ENCODE measurements at regions not wholly inside any gene's neighbourhood (a gene's known extent, or its start where the extent isn't known, plus 50 kb on each side); places are given as distances from the start of the nearest gene placed in this dataset.

GRCh38 chr16:62280506-62280905 lies 244.3 kb upstream of the CDH8 start:
- no peak for TF ChIP-seq REST (IDR thresholded peaks at IDR 0.05; ENCODE audit: borderline replicate concordance)
- no peak for TF ChIP-seq TAF1 (IDR thresholded peaks at IDR 0.05; ENCODE audit: low read depth)
- TF ChIP-seq EP300 (conservative IDR thresholded peaks at IDR 0.05; ENCODE audit: poor library complexity, severe bottlenecking), result no peak
- no peak for TF ChIP-seq EZH2 (IDR thresholded peaks at IDR 0.05; ENCODE audit: borderline replicate concordance, insufficient read depth, low read length, poor library complexity, severe bottlenecking)
- TF ChIP-seq RAD21 (conservative IDR thresholded peaks at IDR 0.05), result no peak
- TF ChIP-seq SMC3 (conservative IDR thresholded peaks at IDR 0.05; ENCODE audit: poor library complexity), result no peak
- Histone ChIP-seq H3K27me3 (ENCODE audit: insufficient read depth, low read depth, low read length) (no peaks in the 10 kb centered on the region), H3K4me2 (ENCODE audit: low read length) (no peak overlapping the region), H3F3A (ENCODE audit: insufficient read depth, low read length, poor library complexity, severe bottlenecking) (no peaks in the 10 kb centered on the region), H3K4me3 (ENCODE audit: low read length) (no peak overlapping the region), H3K27ac (ENCODE audit: low read length) (no peak overlapping the region), H3K36me3 (ENCODE audit: insufficient read depth, low read length) (no peaks in the 10 kb centered on the region), H3K9me2 (ENCODE audit: insufficient read depth, low read length) (no peaks in the 10 kb centered on the region), H2AFZ (ENCODE audit: low read depth, low read length) (no peak overlapping the region), H3K79me2 (replicated peaks; ENCODE audit: insufficient read depth, low read length) (no peaks in the 10 kb centered on the region), H3K9ac (ENCODE audit: low read length) (no peak overlapping the region), H3K9me3 (ENCODE audit: low read length) (no peaks in the 10 kb centered on the region), H4K20me1 (ENCODE audit: insufficient read depth) (no peaks in the 10 kb centered on the region)

GRCh38 chr16:62277942-62278341 lies 241.7 kb upstream of the CDH8 start:
- no peaks in the 10 kb centered on the region for H3K27me3 ChIP-seq (ENCODE audit: insufficient read depth, low read depth, low read length)
- no peak overlapping the region for H3K4me2 ChIP-seq (ENCODE audit: low read length)
- no peaks in the 10 kb centered on the region for H4K20me1 ChIP-seq (ENCODE audit: insufficient read depth)
- H2AFZ ChIP-seq (ENCODE audit: low read depth, low read length), result no peak overlapping the region
- no peaks in the 10 kb centered on the region for H3K79me2 ChIP-seq (replicated peaks; ENCODE audit: insufficient read depth, low read length)
- no peak overlapping the region for H3K4me3 ChIP-seq (ENCODE audit: low read length)
- H3F3A ChIP-seq (ENCODE audit: insufficient read depth, low read length, poor library complexity, severe bottlenecking), result no peaks in the 10 kb centered on the region
- TF ChIP-seq REST (IDR thresholded peaks at IDR 0.05; ENCODE audit: borderline replicate concordance), result no peak
- no peaks in the 10 kb centered on the region for H3K36me3 ChIP-seq (ENCODE audit: insufficient read depth, low read length)
- no peak overlapping the region for H3K27ac ChIP-seq (ENCODE audit: low read length)
- no peak overlapping the region for H3K9ac ChIP-seq (ENCODE audit: low read length)
- no peaks in the 10 kb centered on the region for H3K9me2 ChIP-seq (ENCODE audit: insufficient read depth, low read length)
- no peaks in the 10 kb centered on the region for H3K9me3 ChIP-seq (ENCODE audit: low read length)

- H3K4me3 ChIP-seq (ENCODE audit: low read length), result no peak overlapping the region
- TF ChIP-seq TAF1 (IDR thresholded peaks at IDR 0.05; ENCODE audit: low read depth) (no peak), POLR2AphosphoS5 (IDR thresholded peaks at IDR 0.05) (peak; percentile 77), EP300 (conservative IDR thresholded peaks at IDR 0.05; ENCODE audit: poor library complexity, severe bottlenecking) (peak; percentile 95)
Observed at GRCh38 chr16:62276637-62277036, 240.4 kb upstream of the CDH8 start.

More at GRCh38 chr16:62276637-62277036, 240.4 kb upstream of the CDH8 start:
- Histone ChIP-seq H3F3A (ENCODE audit: insufficient read depth, low read length, poor library complexity, severe bottlenecking) (no peaks in the 10 kb centered on the region), H3K27me3 (ENCODE audit: insufficient read depth, low read depth, low read length) (no peaks in the 10 kb centered on the region), H2AFZ (ENCODE audit: low read depth, low read length) (no peak overlapping the region), H3K36me3 (ENCODE audit: insufficient read depth, low read length) (no peaks in the 10 kb centered on the region), H3K9ac (ENCODE audit: low read length) (no peak overlapping the region), H4K20me1 (ENCODE audit: insufficient read depth) (no peaks in the 10 kb centered on the region), H3K27ac (ENCODE audit: low read length) (no peak overlapping the region), H3K9me2 (ENCODE audit: insufficient read depth, low read length) (no peaks in the 10 kb centered on the region), H3K4me2 (ENCODE audit: low read length) (no peak overlapping the region), H3K79me2 (replicated peaks; ENCODE audit: insufficient read depth, low read length) (no peaks in the 10 kb centered on the region), H3K9me3 (ENCODE audit: low read length) (no peaks in the 10 kb centered on the region)
